RWPE1 (cell line): ENCODE measurements at regions not wholly inside any gene's neighbourhood (a gene's known extent, or its start where the extent isn't known, plus 50 kb on each side); places are given as distances from the start of the nearest gene placed in this dataset.
A peak's percentile ranks its signal among the peaks of the same experiment; 100 is the strongest.

Experiments used
- CTCF ChIA-PET: fragments of 350-600 bp; sonication (Branson Sonifier 250); formaldehyde crosslinking; extraction: SDS; loops from one replicate; lab custom pipeline; 2021; lab: Yijun Ruan, JAX
- POLR2A ChIA-PET: fragments of 400-600 bp; formaldehyde crosslinking; extraction: SDS; loops from one replicate; lab custom pipeline; 2020; ENCODE audit warnings: antibody characterized with exemption; ENCODE audit not compliant: low non-redundant PET; lab: Yijun Ruan, JAX
- DNase-seq: peaks from one replicate; pipeline ENCODE4 v3.0.0; 2012; ENCODE audit warnings: low spot score
- H3K27ac ChIP-seq: fragments of 450-650 bp; 2 replicates; pipeline ENCODE4 v1.5.1; 2017
- TF ChIP-seq, protein P1 (sequence below): fragments of 450-650 bp; conservative IDR thresholded peaks from 2 replicates; pipeline ENCODE4 v1.5.1; 2017; ENCODE audit warnings: low read depth, mild to moderate bottlenecking

DNA sequence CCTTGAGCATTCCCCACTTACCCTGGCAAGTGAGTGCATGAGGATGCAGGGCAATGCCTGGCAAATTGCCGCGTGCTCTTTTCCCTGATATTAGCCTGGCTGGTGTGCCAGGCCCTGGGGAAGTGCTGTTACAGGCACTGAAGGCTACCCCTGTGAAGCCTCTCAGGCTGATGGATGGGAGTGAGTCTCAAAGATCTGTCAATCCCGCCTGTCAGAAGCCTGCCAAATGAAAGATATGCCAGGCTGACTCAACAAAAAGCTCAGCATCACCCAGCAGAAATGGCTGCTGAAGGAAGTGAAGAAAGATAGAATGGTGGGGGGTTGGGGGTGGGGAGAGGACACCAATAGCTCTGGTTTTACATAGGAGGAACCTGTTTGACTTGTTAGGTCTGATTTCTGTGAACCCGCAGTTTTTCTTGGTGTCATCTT lies 112.1 kb downstream of the LACC1 start:
- CTCF ChIA-PET = interaction anchor here (0.5 to 0.6 kb wide), 2 partner anchors 31 to 54 kb away, joined by 3 to 4 read pairs; no protein-coding TSS in a partner anchor
- POLR2A ChIA-PET = no interaction called here
- no peak overlapping the region for H3K27ac ChIP-seq
- DNase-seq = peak; percentile 29
- TF ChIP-seq, protein P1, sequence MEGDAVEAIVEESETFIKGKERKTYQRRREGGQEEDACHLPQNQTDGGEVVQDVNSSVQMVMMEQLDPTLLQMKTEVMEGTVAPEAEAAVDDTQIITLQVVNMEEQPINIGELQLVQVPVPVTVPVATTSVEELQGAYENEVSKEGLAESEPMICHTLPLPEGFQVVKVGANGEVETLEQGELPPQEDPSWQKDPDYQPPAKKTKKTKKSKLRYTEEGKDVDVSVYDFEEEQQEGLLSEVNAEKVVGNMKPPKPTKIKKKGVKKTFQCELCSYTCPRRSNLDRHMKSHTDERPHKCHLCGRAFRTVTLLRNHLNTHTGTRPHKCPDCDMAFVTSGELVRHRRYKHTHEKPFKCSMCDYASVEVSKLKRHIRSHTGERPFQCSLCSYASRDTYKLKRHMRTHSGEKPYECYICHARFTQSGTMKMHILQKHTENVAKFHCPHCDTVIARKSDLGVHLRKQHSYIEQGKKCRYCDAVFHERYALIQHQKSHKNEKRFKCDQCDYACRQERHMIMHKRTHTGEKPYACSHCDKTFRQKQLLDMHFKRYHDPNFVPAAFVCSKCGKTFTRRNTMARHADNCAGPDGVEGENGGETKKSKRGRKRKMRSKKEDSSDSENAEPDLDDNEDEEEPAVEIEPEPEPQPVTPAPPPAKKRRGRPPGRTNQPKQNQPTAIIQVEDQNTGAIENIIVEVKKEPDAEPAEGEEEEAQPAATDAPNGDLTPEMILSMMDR = no peak

DNA sequence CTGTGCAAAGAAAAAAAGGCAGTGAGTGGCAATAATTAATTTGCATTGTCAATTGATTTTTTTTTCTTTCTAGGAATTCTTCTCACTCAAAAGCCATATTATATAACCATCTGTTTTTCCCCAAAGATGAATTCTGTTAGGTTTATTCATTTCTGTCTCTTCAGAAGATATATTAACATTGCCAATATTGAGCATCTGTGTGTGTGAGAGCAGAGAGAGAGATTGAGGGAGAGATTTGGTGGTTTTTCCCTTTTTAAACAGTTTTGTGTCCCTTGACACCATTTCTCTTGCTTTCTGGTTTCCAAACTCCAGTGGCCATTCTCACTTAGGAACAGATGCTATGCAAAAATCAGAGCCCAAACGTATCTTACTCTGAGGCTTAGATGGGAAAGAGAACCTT lies 112.5 kb downstream of the LACC1 start:
- ChIA-PET POLR2A (no interaction called here), CTCF (no interaction called here)
- no peak for DNase-seq
- H3K27ac ChIP-seq = no peak overlapping the region
- TF ChIP-seq, protein P1 = no peak

DNA sequence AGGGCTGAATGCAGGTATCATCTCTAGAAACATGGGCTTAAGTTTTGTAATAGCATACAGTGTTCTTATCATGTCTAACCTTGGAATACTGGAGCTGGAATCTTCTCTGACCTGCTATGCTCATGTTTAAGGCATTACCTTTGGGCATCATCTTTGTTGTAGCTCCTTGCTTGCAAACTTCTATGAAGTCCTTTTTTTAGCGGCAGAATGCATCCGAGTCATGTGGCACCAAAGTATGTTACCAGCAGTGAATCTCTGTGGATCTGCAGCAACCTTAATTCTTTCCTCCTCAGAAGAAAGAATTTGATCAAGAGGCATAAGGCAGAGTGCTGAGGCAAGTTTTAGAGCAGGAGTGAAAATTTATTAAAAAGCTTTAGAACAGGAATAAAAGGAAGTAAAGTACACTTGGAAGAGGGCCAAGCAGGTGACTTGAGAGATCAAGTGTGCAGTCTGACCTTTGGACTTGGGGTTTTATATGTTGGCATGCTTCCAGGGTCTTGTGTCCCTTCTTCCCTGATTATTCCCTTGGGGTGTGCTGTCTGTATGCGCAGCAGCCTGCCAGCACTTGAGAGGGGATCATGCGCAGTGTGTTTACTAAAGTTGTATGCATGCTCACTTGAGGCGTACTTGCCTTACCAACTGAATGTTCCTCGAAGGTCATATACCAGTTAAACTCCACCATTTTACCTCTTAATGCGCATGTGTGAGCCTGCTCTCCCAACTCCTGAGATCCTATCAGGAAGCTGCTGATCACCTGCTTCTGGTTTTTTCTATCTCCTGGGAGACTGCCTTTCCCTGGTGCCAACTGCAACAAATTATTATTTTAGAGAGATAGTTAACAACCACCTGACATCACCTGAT lies 115.5 kb downstream of the LACC1 start:
- POLR2A ChIA-PET = no interaction called here
- TF ChIP-seq, protein P1 = no peak
- DNase-seq = no peak
- no peak overlapping the region for H3K27ac ChIP-seq
- CTCF ChIA-PET = interaction anchor here (0.5 kb wide), 1 partner anchor 469 kb away, joined by 3 read pairs; no protein-coding TSS in a partner anchor

DNA sequence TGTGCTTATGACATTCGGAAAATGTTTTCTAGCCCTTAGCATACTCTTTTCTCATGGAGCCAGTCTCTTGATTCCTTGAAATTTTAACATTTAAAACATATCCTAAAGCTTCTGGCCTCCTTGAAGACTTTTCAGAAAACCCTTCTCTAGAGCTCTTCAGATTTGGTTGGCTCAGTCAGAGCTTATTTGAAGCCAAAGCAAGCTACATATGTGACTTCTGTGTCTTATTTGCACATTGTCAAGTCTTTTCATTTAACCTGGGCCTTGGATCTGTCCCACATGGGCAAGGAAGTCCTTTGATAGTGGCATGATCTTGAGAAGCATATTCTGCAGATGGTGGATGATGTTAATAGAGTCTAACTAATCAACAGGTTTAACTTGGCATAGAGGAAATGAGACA lies 116.5 kb downstream of the LACC1 start:
- CTCF ChIA-PET = no interaction called here
- TF ChIP-seq, protein P1 = no peak
- no peak for DNase-seq
- POLR2A ChIA-PET = no interaction called here
- H3K27ac ChIP-seq = no peak overlapping the region

DNA sequence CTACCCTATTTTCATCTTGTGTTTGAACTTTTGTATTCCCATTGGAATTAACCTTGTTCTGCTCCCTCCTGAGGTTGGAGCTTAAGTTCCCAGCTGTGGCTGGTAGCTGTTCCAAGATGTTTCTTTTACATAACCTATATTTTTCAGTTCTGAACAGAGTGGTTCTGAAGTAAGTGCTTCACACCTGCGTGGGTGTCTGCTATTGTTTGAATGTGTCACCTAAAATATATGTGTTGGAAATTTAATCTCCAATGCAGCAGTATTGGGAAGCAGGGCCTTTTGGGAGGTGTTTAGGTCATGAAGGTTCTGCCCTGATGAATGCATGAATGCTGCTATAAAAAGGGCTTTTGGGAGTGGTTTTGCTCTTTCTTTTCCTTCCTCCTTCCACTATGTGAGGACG lies 123.8 kb downstream of the LACC1 start:
- no peak for DNase-seq
- POLR2A ChIA-PET = no interaction called here
- TF ChIP-seq, protein P1 = no peak
- H3K27ac ChIP-seq = no peak overlapping the region
- CTCF ChIA-PET = interaction anchor here (0.6 kb wide), 1 partner anchor 51 kb away, joined by 4 read pairs; no protein-coding TSS in a partner anchor

DNA sequence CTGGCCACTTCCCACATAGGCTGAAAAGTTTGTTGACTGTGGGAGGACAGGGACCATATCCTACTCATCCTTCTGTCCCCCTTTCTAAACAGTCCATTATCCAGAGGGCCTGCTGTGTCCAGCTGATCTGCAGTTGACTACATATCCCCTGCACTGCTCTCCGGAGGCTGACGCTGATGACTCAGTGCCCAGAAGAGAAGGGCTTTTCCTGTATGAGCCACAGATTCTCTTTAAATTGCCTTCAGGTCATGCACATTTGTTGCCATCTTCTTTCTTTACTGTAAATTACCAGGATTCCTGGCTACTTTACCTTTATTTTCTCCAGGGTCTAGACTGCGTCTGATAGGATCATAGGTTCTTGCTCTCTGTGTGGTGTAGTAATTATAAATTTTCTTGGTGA lies 125.2 kb downstream of the LACC1 start:
- TF ChIP-seq, protein P1 = no peak
- H3K27ac ChIP-seq = no peak overlapping the region
- POLR2A ChIA-PET = no interaction called here
- DNase-seq = peak; percentile 57
- CTCF ChIA-PET = interaction anchor here (0.6 kb wide), 1 partner anchor 82 kb away, joined by 5 read pairs; no protein-coding TSS in a partner anchor
